A549 (cell line): ENCODE measurements at regions not wholly inside any gene's neighbourhood (a gene's known extent, or its start where the extent isn't known, plus 50 kb on each side); places are given as distances from the start of the nearest gene placed in this dataset.

Experiments
- ATAC-seq, 2 experiments: fragments of 200-7000 bp in 1 of 2; fragments of >200 bp in 1 of 2; cut with Nextera tagmentation in 1 of 2; cut with Tn5 transposase in 1 of 2; 3 replicates each; pipeline versions ENCODE4 v1.8.0 to v1.9.1; 2018 to 2020; ENCODE audit warnings: mild to moderate bottlenecking in 1 of 2, moderate library complexity in 1 of 2
- CTCF ChIA-PET: fragments of 300-600 bp; sonication (Branson Sonifier 250); formaldehyde crosslinking; extraction: SDS; loops from one replicate; lab custom pipeline; 2021; ENCODE audit warnings: antibody characterized with exemption, inconsistent platforms; lab: Yijun Ruan, JAX
- POLR2A ChIA-PET: fragments of 350-600 bp; formaldehyde crosslinking; extraction: SDS; loops from one replicate; lab custom pipeline; 2021; ENCODE audit warnings: antibody characterized with exemption, inconsistent platforms; lab: Yijun Ruan, JAX
- DNase-seq, 2 experiments: peaks; one replicate each; pipeline versions ENCODE4 v3.0.0 to v3.0.0-alpha.2; 2011 to 2016; ENCODE audit warnings: low read depth in 1 of 2, low spot score in 1 of 2
- FAIRE-seq: peaks from 2 replicates; lab custom pipeline; 2011; peaks lifted over from hg19 to GRCh38; lab: Jason Lieb, UNC
- H3K27ac ChIP-seq, 2 experiments: fragments of >200 bp; sonication (Bioruptor Twin); formaldehyde crosslinking; 3 replicates each; pipeline ENCODE4 v1.5.1; 2016 to 2017
- H3K4me1 ChIP-seq: fragments of >200 bp; sonication (Bioruptor Twin); formaldehyde crosslinking; 3 replicates; pipeline ENCODE4 v1.6.1; 2016
- H3K4me2 ChIP-seq: fragments of >200 bp; sonication (Bioruptor Twin); formaldehyde crosslinking; 3 replicates; pipeline ENCODE4 v1.6.1; 2016
- H3K4me3 ChIP-seq: fragments of >200 bp; sonication (Bioruptor Twin); formaldehyde crosslinking; 3 replicates; pipeline ENCODE4 v1.5.1; 2016
- H3K9me3 ChIP-seq: fragments of >200 bp; sonication (Bioruptor Twin); formaldehyde crosslinking; 3 replicates; pipeline ENCODE4 v1.6.1; 2016
- CBX8 ChIP-seq: fragments of 200-600 bp; sonication (generic); IDR thresholded peaks from 2 replicates; pipeline ENCODE4 v1.6.1; 2016
- CEBPB ChIP-seq, 2 experiments: fragments of >200 bp in 1 of 2; sonication (Bioruptor Twin) in 1 of 2; formaldehyde crosslinking in 1 of 2; IDR thresholded peaks; 2 replicates each; pipeline ENCODE4 v1.6.1; 2012 to 2016
- CHD2 ChIP-seq: fragments of 150-350 bp; IDR thresholded peaks from 2 replicates; pipeline ENCODE4 v1.6.1; 2014; ENCODE audit warnings: low read length; ENCODE audit not compliant: partially characterized antibody
- CHD4 ChIP-seq: fragments of 200-600 bp; sonication (generic); IDR thresholded peaks from 2 replicates; pipeline ENCODE4 v1.6.1; 2016; ENCODE audit warnings: antibody characterized with exemption, mild to moderate bottlenecking, borderline replicate concordance
- ESRRA ChIP-seq: fragments of 150-350 bp; IDR thresholded peaks from 2 replicates; pipeline ENCODE4 v1.6.1; 2014; ENCODE audit warnings: mild to moderate bottlenecking, low read length, borderline replicate concordance
- FOSB ChIP-seq: fragments of 250-450 bp; sonication (Bioruptor Pico); IDR thresholded peaks from 2 replicates; pipeline ENCODE4 v1.5.0; 2020; ENCODE audit warnings: mild to moderate bottlenecking, moderate library complexity
- FOSL2 ChIP-seq, 2 experiments: fragments of 450-650 bp in 1 of 2; fragments of >200 bp in 1 of 2; sonication (Bioruptor Twin) in 1 of 2; formaldehyde crosslinking; IDR thresholded peaks; 2 replicates each; pipeline versions ENCODE4 v1.5.0 to v1.6.1; 2016 to 2020; ENCODE audit warnings: mild to moderate bottlenecking in 1 of 2, moderate library complexity in 1 of 2
- GATA3 ChIP-seq: IDR thresholded peaks from 2 replicates; pipeline ENCODE4 v1.6.1; 2012; ENCODE audit warnings: borderline replicate concordance
- HDAC2 ChIP-seq: fragments of 200-600 bp; sonication (generic); IDR thresholded peaks from 2 replicates; pipeline ENCODE4 v1.6.1; 2016
- HEYL ChIP-seq: fragments of 250-450 bp; sonication (Bioruptor Pico); IDR thresholded peaks from 2 replicates; pipeline ENCODE4 v1.8.0; 2021; ENCODE audit warnings: mild to moderate bottlenecking, moderate library complexity
- HOXA7 ChIP-seq: fragments of 250-450 bp; sonication (Bioruptor Pico); IDR thresholded peaks from 2 replicates; pipeline ENCODE4 v1.5.0; 2020; ENCODE audit warnings: mild to moderate bottlenecking, moderate library complexity
- HOXB13 ChIP-seq: fragments of 250-450 bp; sonication (Bioruptor Pico); IDR thresholded peaks from 2 replicates; pipeline ENCODE4 v1.5.0; 2020; ENCODE audit warnings: low read depth, mild to moderate bottlenecking, moderate library complexity
- JUN ChIP-seq, 2 experiments: fragments of >200 bp; sonication (Bioruptor Twin); formaldehyde crosslinking; IDR thresholded peaks; 2 replicates in 1 of 2; 3 replicates in 1 of 2; pipeline ENCODE4 v1.6.1; 2016 to 2017
- KDM1A ChIP-seq: fragments of 200-600 bp; sonication (generic); IDR thresholded peaks from 2 replicates; pipeline ENCODE4 v1.6.1; 2016; ENCODE audit warnings: low read depth, mild to moderate bottlenecking
- KDM5A ChIP-seq: fragments of 200-600 bp; sonication (generic); IDR thresholded peaks from 2 replicates; pipeline ENCODE4 v1.6.1; 2016; ENCODE audit warnings: antibody characterized with exemption, mild to moderate bottlenecking
- MAFK ChIP-seq: fragments of 450-650 bp; IDR thresholded peaks from 2 replicates; pipeline ENCODE4 v1.6.1; 2014; ENCODE audit not compliant: partially characterized antibody
- MAZ ChIP-seq: fragments of 150-350 bp; IDR thresholded peaks from 2 replicates; pipeline ENCODE4 v1.6.1; 2014; ENCODE audit warnings: antibody characterized with exemption, low read depth, low read length, borderline replicate concordance
- MYC ChIP-seq: IDR thresholded peaks from 2 replicates; pipeline ENCODE4 v1.6.1; 2012; ENCODE audit warnings: mild to moderate bottlenecking, inconsistent platforms, low read length, improper control_type of control experiment, borderline replicate concordance
- NFE2L2 ChIP-seq: fragments of 150-350 bp; conservative IDR thresholded peaks from 2 replicates; pipeline ENCODE4 v1.6.1; 2014; ENCODE audit warnings: low read length
- NR3C1 ChIP-seq: fragments of >200 bp; sonication (Bioruptor Twin); formaldehyde crosslinking; IDR thresholded peaks from 3 replicates; pipeline ENCODE4 v1.6.1; 2017
- PHF8 ChIP-seq: fragments of 200-600 bp; sonication (generic); IDR thresholded peaks from 2 replicates; pipeline ENCODE4 v1.6.1; 2016; ENCODE audit warnings: low read depth, mild to moderate bottlenecking, antibody characterized with exemption, moderate library complexity, borderline replicate concordance
- RAD21 ChIP-seq, 2 experiments: fragments of >200 bp in 1 of 2; sonication (Bioruptor Twin) in 1 of 2; formaldehyde crosslinking in 1 of 2; IDR thresholded peaks in 1 of 2; conservative IDR thresholded peaks in 1 of 2; 2 replicates in 1 of 2; 3 replicates in 1 of 2; pipeline ENCODE4 v1.6.1; 2012 to 2018; ENCODE audit warnings: inconsistent platforms in 1 of 2
- RCOR1 ChIP-seq: fragments of 150-350 bp; IDR thresholded peaks from 2 replicates; pipeline ENCODE4 v1.6.1; 2014; ENCODE audit warnings: antibody characterized with exemption, low read length, low read depth
- SREBF2 ChIP-seq: fragments of 450-650 bp; IDR thresholded peaks from 2 replicates; pipeline ENCODE4 v1.6.1; 2014; ENCODE audit warnings: mild to moderate bottlenecking, moderate library complexity
- TFCP2L1 ChIP-seq: fragments of 250-450 bp; sonication (Bioruptor Pico); IDR thresholded peaks from 2 replicates; pipeline ENCODE4 v1.5.0; 2021; ENCODE audit warnings: mild to moderate bottlenecking
- ZFP36 ChIP-seq: fragments of 450-650 bp; IDR thresholded peaks from 2 replicates; pipeline ENCODE4 v1.6.1; 2014; ENCODE audit warnings: borderline replicate concordance; ENCODE audit not compliant: partially characterized antibody
- WGBS: methylation state at CpG from one replicate; pipeline ENCODE4 v1.1.6; 2017; ENCODE audit errors: missing lambda C conversion rate; 5-methylcytosine and 5-hydroxymethylcytosine counted together
- TF ChIP-seq, protein P1 (sequence below): IDR thresholded peaks from 2 replicates; pipeline ENCODE4 v1.6.1; 2012
- TF ChIP-seq, protein P2 (sequence below): fragments of 200-600 bp; sonication (generic); IDR thresholded peaks from 2 replicates; pipeline ENCODE4 v1.6.1; 2016; ENCODE audit warnings: antibody characterized with exemption, mild to moderate bottlenecking, moderate library complexity
- TF ChIP-seq, protein P3 (sequence below): fragments of >200 bp; sonication (Bioruptor Twin); formaldehyde crosslinking; IDR thresholded peaks from 3 replicates; pipeline ENCODE4 v1.6.1; 2016

DNA sequence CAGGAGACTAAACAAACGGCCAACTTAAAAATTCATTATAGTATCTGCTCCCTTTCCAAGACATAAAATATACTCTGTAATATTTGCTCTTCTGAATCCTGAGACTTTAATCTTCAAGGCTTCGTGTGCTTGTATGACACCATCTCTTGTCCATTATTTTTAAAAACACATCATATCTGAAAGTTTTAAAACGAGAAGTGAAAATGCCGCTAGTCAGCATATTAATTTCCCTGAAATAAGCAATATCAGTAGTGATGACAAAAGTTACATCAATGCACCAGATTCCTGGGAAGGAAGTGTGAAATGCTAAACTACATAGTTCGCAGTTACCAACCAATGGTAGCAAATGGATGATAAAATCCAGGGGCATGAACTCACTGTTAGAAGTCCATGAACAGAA lies 66.8 kb upstream of the EXOC1L start:
- peak; percentile 57 for TF ChIP-seq MAFK
- no peak for TF ChIP-seq CHD2
- TF ChIP-seq, all 56 proteins: peak for 1
- CTCF ChIA-PET, result no interaction called here
- H3K4me2 ChIP-seq, result no peak overlapping the region
- H3K4me3 ChIP-seq, result no peak overlapping the region
- no peaks in the 10 kb centered on the region for H3K4me1 ChIP-seq
- no peaks in the 10 kb centered on the region for H3K9me3 ChIP-seq
- no peak for FAIRE-seq
- POLR2A ChIA-PET, result no interaction called here
- no peak for DNase-seq
- no peak for ATAC-seq
- WGBS, result 53% methylated on average over 5 of the region's 5 CpGs
- no peak overlapping the region for H3K27ac ChIP-seq

DNA sequence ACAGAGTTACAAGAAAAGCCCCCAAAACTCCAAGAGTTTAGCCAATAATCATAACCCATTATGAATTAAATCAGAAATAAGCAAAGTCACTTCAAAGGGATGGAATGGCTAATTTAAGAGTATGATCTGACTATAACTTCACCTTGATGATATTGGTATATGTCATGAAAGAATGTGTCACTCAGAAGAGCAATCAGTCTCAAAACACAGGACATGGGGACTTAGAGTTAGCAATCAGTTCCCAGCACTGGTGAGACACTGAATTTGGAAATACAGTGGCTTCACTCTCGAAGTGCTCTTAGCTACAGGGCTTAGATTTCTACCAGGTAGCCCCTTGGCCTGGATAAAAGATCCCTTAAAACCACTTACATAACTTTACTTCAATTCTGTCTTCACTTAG lies 65.7 kb upstream of the EXOC1L start:
- CTCF ChIA-PET, result no interaction called here
- H3K4me2 ChIP-seq, result no peak overlapping the region
- POLR2A ChIA-PET, result interaction anchor here (0.5 to 0.6 kb wide), 2 partner anchors 299 to 633 kb away, joined by 3 read pairs; no protein-coding TSS in a partner anchor

DNA sequence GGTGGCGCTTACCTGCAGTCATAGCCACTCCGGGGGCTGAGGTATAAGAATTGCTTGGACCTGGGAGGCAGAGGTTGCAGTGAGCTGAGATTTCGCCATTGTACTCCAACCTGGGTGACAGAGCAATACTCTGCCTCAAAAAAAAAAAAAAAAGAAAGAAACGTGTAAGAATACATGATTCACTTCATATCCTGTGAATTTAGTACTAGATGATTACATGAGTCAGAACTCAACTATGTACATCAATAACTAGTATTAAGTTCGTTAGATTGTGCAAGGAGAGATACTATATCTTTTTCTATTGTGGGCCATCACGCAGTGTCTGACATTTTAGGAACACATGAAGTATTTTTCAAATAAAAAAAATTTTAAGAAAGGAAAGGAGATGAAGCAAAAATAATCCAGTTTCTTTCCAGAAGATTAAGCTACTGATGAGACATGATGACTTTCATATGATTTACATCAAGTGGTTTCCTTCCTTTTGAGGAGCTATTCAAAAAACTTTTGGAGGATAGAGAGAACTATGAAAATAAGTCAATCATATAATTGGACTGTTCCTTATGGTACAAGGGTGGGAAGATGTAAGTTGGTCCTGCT lies 64.7 kb upstream of the EXOC1L start:
- POLR2A ChIA-PET, result no interaction called here
- 57% methylated on average over 6 of the region's 6 CpGs for WGBS
- FAIRE-seq (no peak), ATAC-seq (no peak), DNase-seq (no peak)
- Histone ChIP-seq H3K4me3 (no peak overlapping the region), H3K9me3 (no peaks in the 10 kb centered on the region), H3K4me2 (no peak overlapping the region), H3K4me1 (no peaks in the 10 kb centered on the region), H3K27ac (no peak overlapping the region)
- TF ChIP-seq TFCP2L1 (no peak), CEBPB (IDR thresholded peaks at IDR 0.05) (no peak), GATA3 (no peak), FOSB (CRISPR knock-in tag) (no peak), HDAC2 (no peak), ESRRA (no peak), JUN (IDR thresholded peaks at IDR 0.05) (no peak), NFE2L2 (no peak), ZFP36 (no peak), HEYL (CRISPR knock-in tag) (no peak)
- TF ChIP-seq, protein P1, sequence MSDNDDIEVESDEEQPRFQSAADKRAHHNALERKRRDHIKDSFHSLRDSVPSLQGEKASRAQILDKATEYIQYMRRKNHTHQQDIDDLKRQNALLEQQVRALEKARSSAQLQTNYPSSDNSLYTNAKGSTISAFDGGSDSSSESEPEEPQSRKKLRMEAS, result no peak
- CTCF ChIA-PET, result no interaction called here

More for the DNA sequence above, 65.7 kb upstream of the EXOC1L start:
- no peak for TF ChIP-seq MAZ
- TF ChIP-seq HOXB13 (CRISPR knock-in tag), result no peak
- TF ChIP-seq FOSB (CRISPR knock-in tag), result no peak
- TF ChIP-seq ZFP36, result no peak
- TF ChIP-seq RCOR1, result no peak
- no peak for TF ChIP-seq MYC
- TF ChIP-seq NFE2L2, result no peak
- no peak for TF ChIP-seq KDM1A
- FAIRE-seq, result no peak
- Histone ChIP-seq H3K4me1 (no peaks in the 10 kb centered on the region), H3K4me3 (no peak overlapping the region), H3K27ac (no peak overlapping the region), H3K9me3 (no peaks in the 10 kb centered on the region)
- ATAC-seq, result no peak
- 0% methylated on average over 1 of the region's 1 CpG for WGBS
- no peak for DNase-seq

DNA sequence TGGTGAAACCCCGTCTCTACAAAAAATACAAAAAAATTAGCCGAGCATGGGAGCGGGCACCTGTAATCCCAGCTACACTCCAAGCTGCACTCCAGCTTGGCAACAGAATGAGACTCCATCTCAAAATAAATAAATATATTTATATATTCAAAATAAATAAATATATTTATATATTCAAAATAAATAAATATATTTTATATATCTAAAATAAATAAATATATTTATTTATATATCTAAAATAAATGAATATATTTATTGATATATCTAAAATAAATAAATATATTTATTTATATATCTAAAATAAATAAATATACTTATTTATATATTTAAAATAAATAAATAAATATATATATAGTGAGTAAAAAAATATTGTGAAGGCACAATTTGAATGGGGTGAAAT lies 63.4 kb upstream of the EXOC1L start:
- Histone ChIP-seq H3K4me3 (no peak overlapping the region), H3K9me3 (no peaks in the 10 kb centered on the region), H3K4me2 (no peak overlapping the region), H3K4me1 (no peaks in the 10 kb centered on the region), H3K27ac (no peak overlapping the region)
- 98% methylated on average over 3 of the region's 3 CpGs for WGBS
- ATAC-seq (no peak), DNase-seq (no peak), FAIRE-seq (no peak)
- POLR2A ChIA-PET, result no interaction called here
- CTCF ChIA-PET, result no interaction called here
- TF ChIP-seq SREBF2, result no peak
- TF ChIP-seq PHF8, result no peak
- TF ChIP-seq HOXA7, result no peak
- no peak for TF ChIP-seq MAZ
- no peak for TF ChIP-seq CHD4
- no peak for TF ChIP-seq KDM5A
- TF ChIP-seq, protein P2, sequence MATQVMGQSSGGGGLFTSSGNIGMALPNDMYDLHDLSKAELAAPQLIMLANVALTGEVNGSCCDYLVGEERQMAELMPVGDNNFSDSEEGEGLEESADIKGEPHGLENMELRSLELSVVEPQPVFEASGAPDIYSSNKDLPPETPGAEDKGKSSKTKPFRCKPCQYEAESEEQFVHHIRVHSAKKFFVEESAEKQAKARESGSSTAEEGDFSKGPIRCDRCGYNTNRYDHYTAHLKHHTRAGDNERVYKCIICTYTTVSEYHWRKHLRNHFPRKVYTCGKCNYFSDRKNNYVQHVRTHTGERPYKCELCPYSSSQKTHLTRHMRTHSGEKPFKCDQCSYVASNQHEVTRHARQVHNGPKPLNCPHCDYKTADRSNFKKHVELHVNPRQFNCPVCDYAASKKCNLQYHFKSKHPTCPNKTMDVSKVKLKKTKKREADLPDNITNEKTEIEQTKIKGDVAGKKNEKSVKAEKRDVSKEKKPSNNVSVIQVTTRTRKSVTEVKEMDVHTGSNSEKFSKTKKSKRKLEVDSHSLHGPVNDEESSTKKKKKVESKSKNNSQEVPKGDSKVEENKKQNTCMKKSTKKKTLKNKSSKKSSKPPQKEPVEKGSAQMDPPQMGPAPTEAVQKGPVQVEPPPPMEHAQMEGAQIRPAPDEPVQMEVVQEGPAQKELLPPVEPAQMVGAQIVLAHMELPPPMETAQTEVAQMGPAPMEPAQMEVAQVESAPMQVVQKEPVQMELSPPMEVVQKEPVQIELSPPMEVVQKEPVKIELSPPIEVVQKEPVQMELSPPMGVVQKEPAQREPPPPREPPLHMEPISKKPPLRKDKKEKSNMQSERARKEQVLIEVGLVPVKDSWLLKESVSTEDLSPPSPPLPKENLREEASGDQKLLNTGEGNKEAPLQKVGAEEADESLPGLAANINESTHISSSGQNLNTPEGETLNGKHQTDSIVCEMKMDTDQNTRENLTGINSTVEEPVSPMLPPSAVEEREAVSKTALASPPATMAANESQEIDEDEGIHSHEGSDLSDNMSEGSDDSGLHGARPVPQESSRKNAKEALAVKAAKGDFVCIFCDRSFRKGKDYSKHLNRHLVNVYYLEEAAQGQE, result no peak
- no peak for TF ChIP-seq RAD21 (conservative IDR thresholded peaks at IDR 0.05 in 1 of 2, IDR thresholded peaks at IDR 0.05 in 1 of 2)
- TF ChIP-seq NR3C1, result no peak
- TF ChIP-seq, protein P3, sequence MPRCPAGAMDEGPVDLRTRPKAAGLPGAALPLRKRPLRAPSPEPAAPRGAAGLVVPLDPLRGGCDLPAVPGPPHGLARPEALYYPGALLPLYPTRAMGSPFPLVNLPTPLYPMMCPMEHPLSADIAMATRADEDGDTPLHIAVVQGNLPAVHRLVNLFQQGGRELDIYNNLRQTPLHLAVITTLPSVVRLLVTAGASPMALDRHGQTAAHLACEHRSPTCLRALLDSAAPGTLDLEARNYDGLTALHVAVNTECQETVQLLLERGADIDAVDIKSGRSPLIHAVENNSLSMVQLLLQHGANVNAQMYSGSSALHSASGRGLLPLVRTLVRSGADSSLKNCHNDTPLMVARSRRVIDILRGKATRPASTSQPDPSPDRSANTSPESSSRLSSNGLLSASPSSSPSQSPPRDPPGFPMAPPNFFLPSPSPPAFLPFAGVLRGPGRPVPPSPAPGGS, result no peak
- no peak for TF ChIP-seq FOSL2 (IDR thresholded peaks at IDR 0.05)
- no peak for TF ChIP-seq FOSL2 (CRISPR knock-in tag; IDR thresholded peaks at IDR 0.05)
- no peak for TF ChIP-seq CBX8
